HG03565 (cell line): ENCODE measurements at regions not wholly inside any gene's neighbourhood (a gene's known extent, or its start where the extent isn't known, plus 50 kb on each side); places are given as distances from the start of the nearest gene placed in this dataset.

ENCODE experiments used
- ATAC-seq: cut with Tn5 transposase; IDR thresholded peaks from one replicate; pipeline ENCODE4 v1.9.1; 2021; ENCODE audit warnings: mild to moderate bottlenecking, moderate library complexity; ENCODE audit not compliant: unreplicated experiment

GRCh38 chr2:18467749-18468360 lies 92.6 kb downstream of the RDH14 start:
- no peak for ATAC-seq

- no peak for ATAC-seq
Observed at GRCh38 chr2:18465979-18466378, 94.5 kb downstream of the RDH14 start.

- ATAC-seq, result no peak
Observed at GRCh38 chr2:18464913-18465312, 95.5 kb downstream of the RDH14 start.

- no peak for ATAC-seq
Observed at GRCh38 chr2:18456026-18456425, 104.4 kb downstream of the RDH14 start.

GRCh38 chr2:18455236-18455862 lies 105.1 kb downstream of the RDH14 start:
- no peak for ATAC-seq

- ATAC-seq, result no peak
Observed at GRCh38 chr2:18454692-18455235, 105.7 kb downstream of the RDH14 start.

- no peak for ATAC-seq
Observed at GRCh38 chr2:18446715-18447114, 113.7 kb downstream of the RDH14 start.

- ATAC-seq, result no peak
Observed at GRCh38 chr2:18445433-18446320, 114.8 kb downstream of the RDH14 start.

GRCh38 chr2:18444806-18445205 lies 115.6 kb downstream of the RDH14 start:
- no peak for ATAC-seq

- no peak for ATAC-seq
Observed at GRCh38 chr2:18441583-18441982, 118.9 kb downstream of the RDH14 start.

GRCh38 chr2:18440777-18441176 lies 119.7 kb downstream of the RDH14 start:
- ATAC-seq, result no peak

- ATAC-seq, result no peak
Observed at GRCh38 chr2:18440141-18440661, 120.3 kb downstream of the RDH14 start.

GRCh38 chr2:18439716-18440115 lies 120.7 kb downstream of the RDH14 start:
- no peak for ATAC-seq

- no peak for ATAC-seq
Observed at GRCh38 chr2:18437909-18438308, 122.5 kb downstream of the RDH14 start.

GRCh38 chr2:18436503-18437005 lies 123.9 kb downstream of the RDH14 start:
- no peak for ATAC-seq

GRCh38 chr2:18435426-18436037 lies 124.9 kb downstream of the RDH14 start:
- ATAC-seq, result peak; percentile 46

GRCh38 chr2:18433872-18434271 lies 126.6 kb downstream of the RDH14 start:
- ATAC-seq, result no peak

GRCh38 chr2:18432999-18433398 lies 127.5 kb downstream of the RDH14 start:
- ATAC-seq, result no peak

- no peak for ATAC-seq
Observed at GRCh38 chr2:18430996-18431748, 129.3 kb downstream of the RDH14 start.

GRCh38 chr2:18428516-18428915 lies 131.9 kb downstream of the RDH14 start:
- no peak for ATAC-seq
